ENCODE measurements at regions not wholly inside any gene's neighbourhood (a gene's known extent, or its start where the extent isn't known, plus 50 kb on each side); places are given as distances from the start of the nearest gene placed in this dataset.

DNA sequence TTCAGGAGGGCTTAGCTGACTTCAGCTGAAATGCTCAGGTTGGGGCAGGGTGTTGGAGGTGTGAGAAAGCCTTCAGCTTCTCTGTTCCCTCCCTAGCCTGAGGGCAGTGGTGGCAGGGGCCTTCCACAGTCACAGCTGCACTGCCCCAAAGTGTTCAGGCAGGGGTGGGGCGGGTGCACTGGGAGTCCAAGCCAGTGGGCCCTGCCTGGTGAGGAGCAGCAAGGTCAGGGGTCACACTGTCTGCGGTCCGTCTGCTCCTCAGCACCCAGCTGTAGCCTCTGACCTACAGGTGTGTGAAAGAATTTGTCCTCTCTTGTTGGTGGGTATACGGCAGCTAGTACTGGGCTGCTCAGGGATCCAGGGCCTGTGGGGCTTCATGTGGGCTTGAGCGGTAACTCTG lies 490.4 kb upstream of the NCAM2 start:
- ATAC-seq = no peak
- H3K27me3 ChIP-seq = no peaks in the 10 kb centered on the region
- intact Hi-C loops (cut with DNase I) = no loop called here
- no peak overlapping the region for H3K27ac ChIP-seq
- H3K9me3 ChIP-seq = peaks cover 0 to 37% (median 8%) of the 10 kb centered on the region in 11 donors
- no peaks in the 10 kb centered on the region for H3K36me3 ChIP-seq
- 90 to 93% methylated on average over 5 of the region's 5 CpGs for WGBS, 2 donors
- DNase-seq = no peak
- TF ChIP-seq, protein P1, sequence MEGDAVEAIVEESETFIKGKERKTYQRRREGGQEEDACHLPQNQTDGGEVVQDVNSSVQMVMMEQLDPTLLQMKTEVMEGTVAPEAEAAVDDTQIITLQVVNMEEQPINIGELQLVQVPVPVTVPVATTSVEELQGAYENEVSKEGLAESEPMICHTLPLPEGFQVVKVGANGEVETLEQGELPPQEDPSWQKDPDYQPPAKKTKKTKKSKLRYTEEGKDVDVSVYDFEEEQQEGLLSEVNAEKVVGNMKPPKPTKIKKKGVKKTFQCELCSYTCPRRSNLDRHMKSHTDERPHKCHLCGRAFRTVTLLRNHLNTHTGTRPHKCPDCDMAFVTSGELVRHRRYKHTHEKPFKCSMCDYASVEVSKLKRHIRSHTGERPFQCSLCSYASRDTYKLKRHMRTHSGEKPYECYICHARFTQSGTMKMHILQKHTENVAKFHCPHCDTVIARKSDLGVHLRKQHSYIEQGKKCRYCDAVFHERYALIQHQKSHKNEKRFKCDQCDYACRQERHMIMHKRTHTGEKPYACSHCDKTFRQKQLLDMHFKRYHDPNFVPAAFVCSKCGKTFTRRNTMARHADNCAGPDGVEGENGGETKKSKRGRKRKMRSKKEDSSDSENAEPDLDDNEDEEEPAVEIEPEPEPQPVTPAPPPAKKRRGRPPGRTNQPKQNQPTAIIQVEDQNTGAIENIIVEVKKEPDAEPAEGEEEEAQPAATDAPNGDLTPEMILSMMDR (IDR thresholded peaks at IDR 0.05) = no peak
- no peaks in the 10 kb centered on the region for H3K4me1 ChIP-seq
- H3K4me3 ChIP-seq = no peak overlapping the region

DNA sequence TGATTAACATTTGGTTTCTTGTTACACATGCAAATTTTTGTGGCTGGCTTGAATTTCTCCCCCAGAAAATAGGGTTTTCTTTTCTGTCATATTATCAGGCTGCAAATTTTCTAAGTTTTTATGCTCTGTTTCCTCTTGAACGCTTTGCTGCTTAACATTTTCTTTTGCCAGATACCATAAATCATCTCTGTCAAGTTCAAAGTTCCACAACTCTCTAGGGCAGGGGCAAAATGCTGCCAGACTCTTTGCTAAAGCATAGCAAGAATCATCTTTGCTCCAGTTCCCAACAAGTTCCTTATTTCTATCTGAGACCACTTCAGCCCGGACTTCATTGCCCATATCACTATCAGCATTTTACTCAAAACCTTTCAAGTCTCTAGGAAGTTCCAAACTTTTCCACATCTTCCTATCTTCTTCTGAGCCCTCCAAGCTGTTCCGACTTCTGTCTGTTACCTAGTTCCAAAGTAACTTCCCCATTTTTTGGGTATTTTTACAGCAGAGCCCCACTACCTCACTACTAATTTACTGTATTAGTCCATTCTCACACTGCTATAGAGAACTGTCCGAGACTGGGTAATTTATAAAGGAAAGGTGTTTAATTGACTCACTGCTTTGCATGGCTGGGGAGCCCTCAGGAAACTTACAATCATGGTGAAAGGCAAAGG lies 486.9 kb upstream of the NCAM2 start:
- WGBS, 2 donors = 65 to 70% methylated on average over 4 of the region's 4 CpGs
- peaks cover 0 to 9% (median 0%) of the 10 kb centered on the region in 11 donors for H3K9me3 ChIP-seq
- no peaks in the 10 kb centered on the region for H3K27me3 ChIP-seq
- no peaks in the 10 kb centered on the region for H3K36me3 ChIP-seq
- DNase-seq (no peak), ATAC-seq (no peak)
- H3K27ac ChIP-seq = no peak overlapping the region
- intact Hi-C loops (cut with DNase I) = no loop called here
- no peak overlapping the region for H3K4me3 ChIP-seq
- H3K4me1 ChIP-seq = no peaks in the 10 kb centered on the region
- TF ChIP-seq, protein P1 (IDR thresholded peaks at IDR 0.05) = no peak

DNA sequence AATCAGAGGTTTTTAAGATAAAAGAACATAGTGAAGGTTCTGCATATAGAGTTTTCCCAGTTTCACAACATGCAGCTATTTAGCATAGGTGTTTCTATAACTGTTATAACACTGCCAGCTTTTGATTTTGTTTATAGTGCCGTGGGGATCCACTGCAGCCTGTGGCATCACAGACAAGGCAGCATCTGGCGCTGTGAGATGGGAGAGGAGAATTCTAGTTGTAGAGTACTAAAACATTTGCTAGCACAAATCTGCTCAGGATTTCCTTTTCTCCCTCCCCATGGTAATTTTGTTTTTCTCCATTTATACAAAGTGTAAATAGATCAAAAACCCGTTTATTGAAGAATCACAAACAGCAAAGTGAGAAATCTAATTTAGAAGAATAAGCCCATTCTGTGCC lies 482.8 kb upstream of the NCAM2 start:
- intact Hi-C loops (cut with DNase I) = no loop called here
- H3K4me3 ChIP-seq = no peak overlapping the region
- WGBS, 2 donors = 69 to 82% methylated on average over 3 of the region's 3 CpGs
- TF ChIP-seq, protein P1 (IDR thresholded peaks at IDR 0.05) = no peak
- H3K9me3 ChIP-seq = no peaks in the 10 kb centered on the region
- no peaks in the 10 kb centered on the region for H3K4me1 ChIP-seq
- no peak overlapping the region for H3K27ac ChIP-seq
- H3K27me3 ChIP-seq = no peaks in the 10 kb centered on the region
- no peaks in the 10 kb centered on the region for H3K36me3 ChIP-seq
- ATAC-seq = no peak
- no peak for DNase-seq

DNA sequence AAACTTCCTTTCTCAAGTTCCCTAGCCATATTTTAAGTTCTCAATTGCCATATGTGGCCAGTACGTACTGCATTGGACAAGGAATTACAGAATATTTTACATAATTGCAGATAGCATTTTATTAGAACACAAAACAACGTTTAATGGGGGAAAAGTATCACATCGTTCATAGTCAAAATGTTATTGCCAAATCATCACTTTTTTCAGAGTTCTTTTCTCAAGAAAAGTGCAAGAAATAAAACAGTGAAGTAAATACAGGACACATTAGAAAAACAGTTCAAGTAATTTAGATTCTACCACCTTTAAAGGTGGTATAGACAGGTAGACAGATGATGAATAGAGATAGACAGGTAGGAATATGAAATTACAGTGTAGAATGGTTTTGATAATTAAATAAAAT lies 479.1 kb upstream of the NCAM2 start:
- WGBS, 2 donors = 78 to 84% methylated on average over 3 of the region's 3 CpGs
- ATAC-seq = no peak
- H3K36me3 ChIP-seq = no peaks in the 10 kb centered on the region
- no peaks in the 10 kb centered on the region for H3K9me3 ChIP-seq
- no peak overlapping the region for H3K27ac ChIP-seq
- no peak for DNase-seq
- H3K4me1 ChIP-seq = no peaks in the 10 kb centered on the region
- H3K4me3 ChIP-seq = no peak overlapping the region
- TF ChIP-seq, protein P1 (IDR thresholded peaks at IDR 0.05) = no peak
- intact Hi-C loops (cut with DNase I) = no loop called here
- no peaks in the 10 kb centered on the region for H3K27me3 ChIP-seq
